OCI-M1 (cell line): ENCODE measurements at regions not wholly inside any gene's neighbourhood (a gene's known extent, or its start where the extent isn't known, plus 50 kb on each side); places are given as distances from the start of the nearest gene placed in this dataset.
A peak's percentile ranks its signal among the peaks of the same experiment; 100 is the strongest.
"Not testable (repeated sequence)": the region's sequence is repeated elsewhere in the genome, so short reads cannot be mapped to it uniquely, and the experiment has no call there.

Source experiments
- DNase-seq: peaks from one replicate; lab custom pipeline; 2025; lab: John Stamatoyannopoulos, UW

GRCh38 chr1:198809247-198809646, 170.4 kb downstream of the PTPRC start:
- no peak for DNase-seq

GRCh38 chr1:198811449-198811848, 172.6 kb downstream of the PTPRC start:
- DNase-seq: no peak

GRCh38 chr1:198823626-198824025, 184.8 kb downstream of the PTPRC start:
- no peak for DNase-seq

- DNase-seq: no peak
These were observed 186.4 kb downstream of the PTPRC start for GRCh38 chr1:198825254-198825653.

DNA sequence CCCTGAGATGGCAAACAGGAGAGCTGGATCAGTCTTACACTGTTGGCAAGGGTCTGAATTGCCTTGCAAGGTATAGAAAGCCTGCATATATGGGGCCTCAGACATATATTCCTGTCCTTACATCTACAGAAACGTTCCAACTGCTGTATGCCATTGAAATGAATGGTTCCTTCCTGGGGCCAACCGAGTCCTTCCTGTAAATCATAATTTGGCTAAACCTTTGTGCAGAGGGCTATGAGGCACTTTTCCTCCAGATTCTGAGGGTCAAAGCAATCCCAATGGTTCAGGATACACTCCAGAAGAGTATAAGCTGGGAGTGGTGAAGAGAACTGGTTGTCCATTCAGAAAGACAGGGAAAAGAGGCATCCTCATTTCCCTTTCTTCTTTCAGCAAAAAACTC, 190.5 kb downstream of the PTPRC start:
- no peak for DNase-seq

GRCh38 chr1:198829944-198830343, 191.1 kb downstream of the PTPRC start:
- DNase-seq: peak; percentile 24

GRCh38 chr1:198830412-198830811, 191.6 kb downstream of the PTPRC start:
- no peak for DNase-seq

- no peak for DNase-seq
These were observed 195.1 kb downstream of the PTPRC start for GRCh38 chr1:198833706-198834503.

DNA sequence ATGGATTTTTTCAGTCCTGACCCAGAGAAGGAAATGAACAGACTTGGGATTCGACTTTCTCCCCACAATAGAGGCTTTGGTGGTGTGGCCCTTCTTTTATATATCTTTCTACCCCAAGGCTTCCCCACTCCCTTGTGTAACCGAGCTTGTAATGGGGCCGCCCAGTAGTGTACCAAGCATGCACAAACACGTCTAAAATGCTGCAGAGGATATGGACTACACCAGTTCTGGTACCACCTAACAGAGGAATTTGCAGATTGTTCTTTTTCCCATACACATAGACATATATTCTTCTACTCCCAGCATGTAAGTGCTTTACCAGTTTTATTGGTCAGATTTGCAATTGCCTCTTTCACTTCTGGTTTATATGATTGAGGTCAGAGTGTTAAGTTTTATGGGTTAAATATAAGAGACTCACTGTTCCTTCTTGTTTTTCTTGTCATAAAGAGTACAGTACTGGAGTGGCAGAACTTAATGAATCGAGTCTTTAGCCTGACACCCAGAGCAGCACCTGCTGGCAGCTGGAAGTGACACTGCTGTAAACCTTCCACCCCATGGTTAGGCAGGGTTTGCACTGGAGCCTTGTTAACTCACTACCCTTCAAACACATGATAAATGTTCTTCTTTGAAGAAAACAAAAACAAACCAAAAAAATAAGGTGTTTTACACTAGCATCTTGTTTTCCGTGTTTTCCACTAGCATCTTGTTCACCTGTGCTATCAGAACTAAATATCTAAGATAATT, 198.6 kb downstream of the PTPRC start:
- no peak for DNase-seq

- DNase-seq: no peak
These were observed 199.1 kb downstream of the PTPRC start for GRCh38 chr1:198838022-198838342.

DNA sequence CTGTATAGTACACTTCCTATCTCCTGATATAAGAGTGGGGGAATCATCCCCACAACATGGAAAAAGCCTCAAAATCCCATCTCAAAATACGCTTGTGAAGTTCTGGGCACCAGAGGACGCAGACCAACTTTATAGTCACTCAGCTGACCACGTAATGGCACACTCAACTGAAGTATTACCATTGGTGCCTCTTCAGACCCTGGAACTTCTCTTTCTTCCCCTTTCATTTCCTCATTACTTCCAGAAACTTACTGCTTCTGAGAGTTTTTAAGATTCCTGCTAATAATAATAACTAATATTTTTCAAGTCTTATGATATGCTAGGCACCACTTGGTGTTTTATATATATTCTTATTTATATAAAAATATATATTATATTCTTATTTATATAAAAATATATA, 202.6 kb downstream of the PTPRC start:
- DNase-seq: no peak

DNA sequence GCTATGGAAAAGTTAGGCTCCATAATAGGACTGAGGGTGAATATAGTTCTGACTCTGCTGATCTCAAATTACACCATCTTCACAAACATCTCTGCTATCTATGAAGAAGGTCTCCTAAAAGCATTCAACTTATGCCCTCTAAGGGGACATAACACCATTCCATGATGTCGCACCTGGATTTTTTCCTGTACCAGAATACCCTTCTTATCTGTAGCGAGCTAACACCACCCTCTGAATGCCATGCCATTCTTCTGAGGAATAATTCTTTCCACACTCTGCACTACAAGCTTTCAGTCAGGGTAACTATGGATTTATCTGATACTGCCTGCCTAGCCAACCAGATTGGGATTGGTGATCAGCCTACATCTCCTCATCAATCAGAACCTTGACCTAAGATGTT, 203.8 kb downstream of the PTPRC start:
- no peak for DNase-seq

DNA sequence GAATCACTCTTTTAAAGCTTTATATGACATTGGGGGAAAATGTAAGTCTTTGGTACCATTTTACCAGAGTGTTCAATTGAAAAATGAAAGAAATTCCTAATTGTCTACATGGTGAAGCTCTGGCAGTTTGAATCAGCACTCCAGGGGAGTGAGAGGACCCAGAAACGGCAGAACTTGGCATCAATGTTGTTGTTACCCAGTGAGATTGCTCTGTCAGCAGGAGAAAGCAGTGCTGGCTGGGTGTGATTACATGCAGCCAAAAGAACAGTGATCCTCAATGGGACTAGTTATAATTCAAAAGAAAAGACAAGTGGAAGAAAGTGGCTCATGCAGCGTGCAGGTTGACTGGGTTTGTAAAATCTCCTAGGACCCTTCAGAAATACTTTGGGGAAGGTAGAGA, 206.4 kb downstream of the PTPRC start:
- no peak for DNase-seq

GRCh38 chr1:198845851-198846250, 207.0 kb downstream of the PTPRC start:
- DNase-seq: no peak

GRCh38 chr1:198846556-198846955, 207.7 kb downstream of the PTPRC start:
- no peak for DNase-seq

GRCh38 chr1:198848206-198848605, 209.4 kb downstream of the PTPRC start:
- DNase-seq: no peak

GRCh38 chr1:198848649-198849048, 209.8 kb downstream of the PTPRC start:
- no peak for DNase-seq

GRCh38 chr1:198849093-198849492, 210.3 kb downstream of the PTPRC start:
- DNase-seq: no peak

- DNase-seq: no peak
These were observed 211.4 kb downstream of the PTPRC start for GRCh38 chr1:198850196-198850595.

DNA sequence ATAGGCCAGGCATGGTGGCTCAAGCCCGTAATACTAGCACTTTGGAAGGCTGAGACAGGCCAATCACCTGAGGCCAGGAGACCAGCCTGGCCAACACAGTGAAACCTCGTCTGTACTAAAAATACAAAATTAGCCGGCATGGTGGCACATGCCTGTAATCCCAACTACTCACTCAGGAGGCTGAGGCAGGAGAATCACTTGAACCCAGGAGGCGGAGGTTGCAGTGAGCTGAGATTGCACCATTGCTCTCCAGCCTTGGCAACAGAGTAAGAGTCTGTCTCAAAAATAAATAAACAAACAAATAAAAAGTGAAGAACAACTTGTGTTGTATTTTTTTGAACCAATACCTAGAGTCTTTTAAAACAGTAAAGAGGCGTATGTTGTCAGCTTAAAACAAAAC, 212.1 kb downstream of the PTPRC start:
- not testable (repeated sequence) for DNase-seq

DNA sequence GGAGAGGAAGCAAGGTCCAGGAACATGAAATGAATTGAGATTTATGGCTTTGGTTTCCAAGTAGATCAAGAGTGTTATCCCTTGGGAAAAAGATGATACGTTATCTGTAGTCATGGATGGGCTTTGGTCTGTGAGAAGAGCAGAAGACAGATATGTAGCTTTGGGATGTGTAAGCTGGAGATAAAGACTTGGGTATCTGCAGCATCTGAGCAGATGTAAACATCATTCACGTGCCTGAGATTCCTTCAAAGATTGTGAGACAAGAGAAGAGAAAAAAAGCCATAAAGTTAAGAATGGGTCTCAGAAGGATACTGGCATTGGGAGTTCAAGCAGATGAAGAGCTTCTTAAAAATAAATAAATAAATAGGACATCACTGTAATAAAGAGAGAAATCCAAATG, 217.8 kb downstream of the PTPRC start:
- no peak for DNase-seq

GRCh38 chr1:198858033-198858432, 219.2 kb downstream of the PTPRC start:
- DNase-seq: no peak

DNA sequence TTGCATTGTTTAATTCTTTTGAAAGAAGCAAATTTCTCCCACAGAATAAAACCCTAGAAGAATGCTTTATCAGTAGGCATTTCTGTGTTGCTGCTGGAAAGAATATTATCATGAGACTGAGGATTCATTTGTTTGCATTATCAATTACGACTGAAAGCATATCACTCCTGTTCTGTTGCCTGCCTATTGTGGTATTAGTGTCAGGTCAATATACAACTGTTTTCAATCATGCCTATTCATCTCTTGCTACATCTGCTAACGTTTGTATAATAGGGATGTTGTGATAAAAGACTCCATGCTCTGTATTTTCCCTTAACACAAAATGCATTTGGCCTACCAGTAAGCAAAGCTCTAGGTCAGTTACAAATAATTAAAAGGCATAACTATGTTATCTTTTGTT, 221.5 kb downstream of the PTPRC start:
- DNase-seq: no peak

DNA sequence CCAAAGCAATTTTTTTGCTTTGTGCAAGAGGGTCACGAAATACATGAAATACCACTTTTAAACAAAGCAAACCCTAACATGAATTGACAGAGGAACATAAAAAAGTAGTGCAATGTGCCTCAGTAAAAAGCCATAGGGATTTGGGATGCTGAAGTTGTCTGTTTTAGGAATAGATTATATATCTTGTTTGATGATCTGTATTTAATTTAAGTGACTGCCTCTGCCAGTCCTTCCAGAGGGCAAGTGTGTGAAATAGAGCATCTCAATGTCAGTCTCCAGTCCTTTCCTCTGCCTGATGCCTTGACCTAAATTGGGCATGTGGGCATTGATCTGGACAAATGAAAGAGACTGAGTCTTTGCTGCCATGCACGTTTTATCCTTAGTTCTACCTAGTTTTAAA, 222.8 kb downstream of the PTPRC start:
- DNase-seq: no peak
